HepG2 (cell line): ENCODE measurements at regions not wholly inside any gene's neighbourhood (a gene's known extent, or its start where the extent isn't known, plus 50 kb on each side); places are given as distances from the start of the nearest gene placed in this dataset.

ENCODE experiments used
- AKAP8 ChIP-seq: sonication (generic); formaldehyde crosslinking; IDR thresholded peaks from 2 replicates; pipeline ENCODE4 v1.5.1; 2020; ENCODE audit warnings: mild to moderate bottlenecking, missing genetic modification reagents
- E2F1 ChIP-seq: sonication (generic); formaldehyde crosslinking; IDR thresholded peaks from 2 replicates; pipeline ENCODE4 v1.5.0; 2020; ENCODE audit warnings: missing genetic modification reagents
- FIP1L1 ChIP-seq: fragments of 200-400 bp; formaldehyde crosslinking; IDR thresholded peaks from 2 replicates; pipeline ENCODE4 v1.6.1; 2018; ENCODE audit warnings: low read depth, mild to moderate bottlenecking, low read length, moderate library complexity, borderline replicate concordance; ENCODE audit not compliant: insufficient read depth
- HNRNPLL ChIP-seq: fragments of 200-400 bp; formaldehyde crosslinking; IDR thresholded peaks from 2 replicates; pipeline ENCODE4 v1.6.1; 2017; ENCODE audit warnings: mild to moderate bottlenecking, low read depth, low read length; ENCODE audit not compliant: poor library complexity, severe bottlenecking
- PHF20 ChIP-seq: sonication (generic); formaldehyde crosslinking; IDR thresholded peaks from 2 replicates; pipeline ENCODE4 v1.5.0; 2020; ENCODE audit warnings: mild to moderate bottlenecking, missing genetic modification reagents
- PITX1 ChIP-seq: sonication (generic); formaldehyde crosslinking; IDR thresholded peaks from 2 replicates; pipeline ENCODE4 v1.5.1; 2020; ENCODE audit warnings: mild to moderate bottlenecking, missing genetic modification reagents
- SIN3A ChIP-seq: IDR thresholded peaks from 2 replicates; pipeline ENCODE4 v1.6.1; 2011; ENCODE audit warnings: low read depth, mild to moderate bottlenecking, control low read depth, low read length, borderline replicate concordance
- ZMYM2 ChIP-seq: sonication (generic); formaldehyde crosslinking; IDR thresholded peaks from 2 replicates; pipeline ENCODE4 v1.8.0; 2022; ENCODE audit warnings: mild to moderate bottlenecking, missing genetic modification reagents
- ZNF17 ChIP-seq: sonication (generic); formaldehyde crosslinking; IDR thresholded peaks from 2 replicates; pipeline ENCODE4 v1.5.0; 2020; ENCODE audit warnings: mild to moderate bottlenecking, missing genetic modification reagents
- ZNF234 ChIP-seq: sonication (generic); formaldehyde crosslinking; conservative IDR thresholded peaks from 2 replicates; pipeline ENCODE4 v1.5.1; 2020; ENCODE audit warnings: mild to moderate bottlenecking, missing genetic modification reagents
- ZNF414 ChIP-seq: sonication (generic); formaldehyde crosslinking; IDR thresholded peaks from 2 replicates; pipeline ENCODE4 v1.5.0; 2020; ENCODE audit warnings: missing genetic modification reagents
- ZNF431 ChIP-seq: sonication (generic); formaldehyde crosslinking; IDR thresholded peaks from 2 replicates; pipeline ENCODE4 v1.9.0; 2022; ENCODE audit warnings: missing genetic modification reagents, low read depth, mild to moderate bottlenecking, borderline replicate concordance
- ZNF432 ChIP-seq: sonication (generic); formaldehyde crosslinking; IDR thresholded peaks from 2 replicates; pipeline ENCODE4 v1.5.0; 2020; ENCODE audit warnings: missing genetic modification reagents, mild to moderate bottlenecking, borderline replicate concordance
- ZNF441 ChIP-seq: sonication (generic); formaldehyde crosslinking; IDR thresholded peaks from 2 replicates; pipeline ENCODE4 v1.7.0; 2021; ENCODE audit warnings: missing genetic modification reagents, borderline replicate concordance
- ZNF83 ChIP-seq: sonication (generic); formaldehyde crosslinking; IDR thresholded peaks from 2 replicates; pipeline ENCODE4 v1.4.0; 2020; ENCODE audit warnings: missing genetic modification reagents, mild to moderate bottlenecking, borderline replicate concordance
- ZSCAN25 ChIP-seq: sonication (generic); formaldehyde crosslinking; IDR thresholded peaks from 2 replicates; pipeline ENCODE4 v1.8.0; 2022; ENCODE audit warnings: mild to moderate bottlenecking, missing genetic modification reagents
- TF ChIP-seq, protein P1 (sequence below): sonication (generic); formaldehyde crosslinking; IDR thresholded peaks from 2 replicates; pipeline ENCODE4 v1.4.0; 2020; ENCODE audit warnings: missing genetic modification reagents
- TF ChIP-seq, protein P2 (sequence below): sonication (generic); formaldehyde crosslinking; IDR thresholded peaks from 2 replicates; pipeline ENCODE4 v1.8.0; 2022; ENCODE audit warnings: missing genetic modification reagents, mild to moderate bottlenecking, borderline replicate concordance
- TF ChIP-seq, protein P3 (sequence below): sonication (generic); formaldehyde crosslinking; IDR thresholded peaks from 2 replicates; pipeline ENCODE4 v1.5.0; 2020; ENCODE audit warnings: missing genetic modification reagents

DNA sequence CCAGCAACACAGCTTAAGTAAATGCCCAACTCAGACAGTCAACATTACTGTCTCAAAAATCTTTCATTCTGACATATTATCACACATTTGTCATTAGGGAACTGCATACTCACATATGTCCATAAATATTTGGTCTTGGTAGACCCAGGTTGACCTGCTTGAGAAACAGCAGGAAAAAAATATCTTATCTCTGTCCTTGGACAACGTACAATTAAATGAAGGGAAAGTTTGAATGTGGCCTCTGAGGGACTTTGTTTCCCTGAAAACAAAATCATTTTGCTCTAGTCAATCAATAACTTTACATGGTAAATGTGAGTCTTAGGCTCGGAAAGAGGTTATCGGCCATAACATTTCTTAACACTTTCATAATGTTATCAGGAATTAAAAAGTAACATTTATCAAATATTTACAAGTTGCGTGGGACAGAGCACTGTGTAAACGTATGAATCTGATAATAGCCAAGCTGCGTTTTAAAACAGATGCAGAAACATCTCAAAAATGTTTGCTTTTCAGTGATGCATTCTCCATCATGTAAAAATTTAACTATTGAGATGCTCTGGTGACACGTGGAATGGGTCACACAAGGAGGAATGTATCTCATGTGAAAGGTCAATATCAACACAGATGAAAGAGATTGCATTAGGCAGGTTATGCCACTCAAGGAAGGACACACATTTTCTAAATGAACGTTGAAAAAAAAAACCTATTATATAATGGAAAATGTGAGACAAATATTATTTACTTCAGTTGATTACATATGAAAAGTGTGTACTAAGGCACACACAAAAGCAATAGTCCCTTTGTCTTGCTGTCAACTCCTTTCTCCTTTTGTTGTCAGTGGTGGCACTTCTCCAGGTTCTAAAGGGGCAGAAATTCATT lies 304.4 kb downstream of the WDR72 start (continued):
- TF ChIP-seq, protein P1, sequence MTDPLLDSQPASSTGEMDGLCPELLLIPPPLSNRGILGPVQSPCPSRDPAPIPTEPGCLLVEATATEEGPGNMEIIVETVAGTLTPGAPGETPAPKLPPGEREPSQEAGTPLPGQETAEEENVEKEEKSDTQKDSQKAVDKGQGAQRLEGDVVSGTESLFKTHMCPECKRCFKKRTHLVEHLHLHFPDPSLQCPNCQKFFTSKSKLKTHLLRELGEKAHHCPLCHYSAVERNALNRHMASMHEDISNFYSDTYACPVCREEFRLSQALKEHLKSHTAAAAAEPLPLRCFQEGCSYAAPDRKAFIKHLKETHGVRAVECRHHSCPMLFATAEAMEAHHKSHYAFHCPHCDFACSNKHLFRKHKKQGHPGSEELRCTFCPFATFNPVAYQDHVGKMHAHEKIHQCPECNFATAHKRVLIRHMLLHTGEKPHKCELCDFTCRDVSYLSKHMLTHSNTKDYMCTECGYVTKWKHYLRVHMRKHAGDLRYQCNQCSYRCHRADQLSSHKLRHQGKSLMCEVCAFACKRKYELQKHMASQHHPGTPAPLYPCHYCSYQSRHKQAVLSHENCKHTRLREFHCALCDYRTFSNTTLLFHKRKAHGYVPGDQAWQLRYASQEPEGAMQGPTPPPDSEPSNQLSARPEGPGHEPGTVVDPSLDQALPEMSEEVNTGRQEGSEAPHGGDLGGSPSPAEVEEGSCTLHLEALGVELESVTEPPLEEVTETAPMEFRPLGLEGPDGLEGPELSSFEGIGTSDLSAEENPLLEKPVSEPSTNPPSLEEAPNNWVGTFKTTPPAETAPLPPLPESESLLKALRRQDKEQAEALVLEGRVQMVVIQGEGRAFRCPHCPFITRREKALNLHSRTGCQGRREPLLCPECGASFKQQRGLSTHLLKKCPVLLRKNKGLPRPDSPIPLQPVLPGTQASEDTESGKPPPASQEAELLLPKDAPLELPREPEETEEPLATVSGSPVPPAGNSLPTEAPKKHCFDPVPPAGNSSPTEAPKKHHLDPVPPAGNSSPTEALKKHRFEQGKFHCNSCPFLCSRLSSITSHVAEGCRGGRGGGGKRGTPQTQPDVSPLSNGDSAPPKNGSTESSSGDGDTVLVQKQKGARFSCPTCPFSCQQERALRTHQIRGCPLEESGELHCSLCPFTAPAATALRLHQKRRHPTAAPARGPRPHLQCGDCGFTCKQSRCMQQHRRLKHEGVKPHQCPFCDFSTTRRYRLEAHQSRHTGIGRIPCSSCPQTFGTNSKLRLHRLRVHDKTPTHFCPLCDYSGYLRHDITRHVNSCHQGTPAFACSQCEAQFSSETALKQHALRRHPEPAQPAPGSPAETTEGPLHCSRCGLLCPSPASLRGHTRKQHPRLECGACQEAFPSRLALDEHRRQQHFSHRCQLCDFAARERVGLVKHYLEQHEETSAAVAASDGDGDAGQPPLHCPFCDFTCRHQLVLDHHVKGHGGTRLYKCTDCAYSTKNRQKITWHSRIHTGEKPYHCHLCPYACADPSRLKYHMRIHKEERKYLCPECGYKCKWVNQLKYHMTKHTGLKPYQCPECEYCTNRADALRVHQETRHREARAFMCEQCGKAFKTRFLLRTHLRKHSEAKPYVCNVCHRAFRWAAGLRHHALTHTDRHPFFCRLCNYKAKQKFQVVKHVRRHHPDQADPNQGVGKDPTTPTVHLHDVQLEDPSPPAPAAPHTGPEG (CRISPR knock-in tag), result no peak
- TF ChIP-seq E2F1 (CRISPR knock-in tag) (0 out of 2 replicates have a peak, but pooled peaks have one; percentile 31), ZMYM2 (CRISPR knock-in tag) (no peak), ZNF441 (CRISPR knock-in tag) (no peak), ZNF432 (CRISPR knock-in tag) (no peak), ZNF414 (peak; percentile 69), PITX1 (CRISPR knock-in tag) (peak; percentile 87), PHF20 (no peak), ZNF234 (CRISPR knock-in tag) (no peak), AKAP8 (no peak), SIN3A (no peak), ZNF17 (CRISPR knock-in tag) (no peak), ZNF83 (no peak), HNRNPLL (no peak), FIP1L1 (no peak), ZNF431 (CRISPR knock-in tag) (no peak), ZSCAN25 (no peak)
- TF ChIP-seq, protein P2, sequence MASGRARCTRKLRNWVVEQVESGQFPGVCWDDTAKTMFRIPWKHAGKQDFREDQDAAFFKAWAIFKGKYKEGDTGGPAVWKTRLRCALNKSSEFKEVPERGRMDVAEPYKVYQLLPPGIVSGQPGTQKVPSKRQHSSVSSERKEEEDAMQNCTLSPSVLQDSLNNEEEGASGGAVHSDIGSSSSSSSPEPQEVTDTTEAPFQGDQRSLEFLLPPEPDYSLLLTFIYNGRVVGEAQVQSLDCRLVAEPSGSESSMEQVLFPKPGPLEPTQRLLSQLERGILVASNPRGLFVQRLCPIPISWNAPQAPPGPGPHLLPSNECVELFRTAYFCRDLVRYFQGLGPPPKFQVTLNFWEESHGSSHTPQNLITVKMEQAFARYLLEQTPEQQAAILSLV, result no peak
- TF ChIP-seq, protein P3, sequence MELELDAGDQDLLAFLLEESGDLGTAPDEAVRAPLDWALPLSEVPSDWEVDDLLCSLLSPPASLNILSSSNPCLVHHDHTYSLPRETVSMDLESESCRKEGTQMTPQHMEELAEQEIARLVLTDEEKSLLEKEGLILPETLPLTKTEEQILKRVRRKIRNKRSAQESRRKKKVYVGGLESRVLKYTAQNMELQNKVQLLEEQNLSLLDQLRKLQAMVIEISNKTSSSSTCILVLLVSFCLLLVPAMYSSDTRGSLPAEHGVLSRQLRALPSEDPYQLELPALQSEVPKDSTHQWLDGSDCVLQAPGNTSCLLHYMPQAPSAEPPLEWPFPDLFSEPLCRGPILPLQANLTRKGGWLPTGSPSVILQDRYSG, result no peak
